Endothelial cell (in vitro differentiated cells): ENCODE measurements at regions not wholly inside any gene's neighbourhood (a gene's known extent, or its start where the extent isn't known, plus 50 kb on each side); places are given as distances from the start of the nearest gene placed in this dataset.

Experiments used
- DNase-seq: peaks from one replicate; pipeline ENCODE4 v3.0.0; 2021; ENCODE audit warnings: low spot score
- H3K27ac Mint-ChIP-seq: one replicate; pipeline ENCODE4 v1.8.0; 2021; ENCODE audit warnings: mixed read lengths, inconsistent platforms; ENCODE audit not compliant: unreplicated experiment
- H3K27me3 Mint-ChIP-seq: one replicate; pipeline ENCODE4 v1.8.0; 2021; ENCODE audit warnings: mild to moderate bottlenecking, moderate library complexity, mixed read lengths, inconsistent platforms; ENCODE audit not compliant: unreplicated experiment
- H3K36me3 Mint-ChIP-seq: one replicate; pipeline ENCODE4 v1.8.0; 2021; ENCODE audit warnings: mild to moderate bottlenecking, low read depth, mixed read lengths, inconsistent platforms; ENCODE audit not compliant: unreplicated experiment
- H3K4me1 Mint-ChIP-seq: one replicate; pipeline ENCODE4 v1.8.0; 2021; ENCODE audit warnings: mild to moderate bottlenecking, mixed read lengths, inconsistent platforms; ENCODE audit not compliant: unreplicated experiment
- H3K4me3 Mint-ChIP-seq: one replicate; pipeline ENCODE4 v1.8.0; 2021; ENCODE audit warnings: mild to moderate bottlenecking, mixed read lengths, inconsistent platforms; ENCODE audit not compliant: unreplicated experiment
- H3K9me3 Mint-ChIP-seq: one replicate; pipeline ENCODE4 v1.8.0; 2021; ENCODE audit warnings: mixed read lengths, inconsistent platforms; ENCODE audit not compliant: unreplicated experiment
- TF ChIP-seq, protein P1 (sequence below): fragments of 200-600 bp; sonication (generic); IDR thresholded peaks from one replicate; pipeline ENCODE4 v1.5.0; 2021; ENCODE audit warnings: antibody characterized with exemption; ENCODE audit not compliant: unreplicated experiment

DNA sequence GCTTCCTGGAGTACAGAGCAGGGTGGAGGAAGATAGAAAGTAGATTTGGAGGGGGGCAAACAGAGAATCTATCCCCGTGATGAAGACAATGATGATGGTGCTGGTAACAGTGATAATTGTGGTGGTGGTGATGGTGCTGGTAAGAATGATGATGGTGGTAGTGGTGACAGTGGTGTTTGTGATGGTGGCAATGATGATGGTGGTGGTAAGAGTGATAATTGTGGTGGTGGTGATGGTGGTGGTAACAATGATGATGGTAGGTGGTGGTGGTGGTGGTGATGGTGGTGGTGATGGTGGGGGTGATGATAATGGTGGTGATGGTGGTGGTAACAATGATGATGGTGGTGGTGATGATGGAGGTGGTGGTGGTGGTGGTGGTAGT is 169.8 kb downstream of the TSHZ3 start:
- Mint-ChIP-seq H3K36me3 (peaks cover 5% of the 10 kb centered on the region), H3K27ac (no peak overlapping the region)
- DNase-seq: no peak

DNA sequence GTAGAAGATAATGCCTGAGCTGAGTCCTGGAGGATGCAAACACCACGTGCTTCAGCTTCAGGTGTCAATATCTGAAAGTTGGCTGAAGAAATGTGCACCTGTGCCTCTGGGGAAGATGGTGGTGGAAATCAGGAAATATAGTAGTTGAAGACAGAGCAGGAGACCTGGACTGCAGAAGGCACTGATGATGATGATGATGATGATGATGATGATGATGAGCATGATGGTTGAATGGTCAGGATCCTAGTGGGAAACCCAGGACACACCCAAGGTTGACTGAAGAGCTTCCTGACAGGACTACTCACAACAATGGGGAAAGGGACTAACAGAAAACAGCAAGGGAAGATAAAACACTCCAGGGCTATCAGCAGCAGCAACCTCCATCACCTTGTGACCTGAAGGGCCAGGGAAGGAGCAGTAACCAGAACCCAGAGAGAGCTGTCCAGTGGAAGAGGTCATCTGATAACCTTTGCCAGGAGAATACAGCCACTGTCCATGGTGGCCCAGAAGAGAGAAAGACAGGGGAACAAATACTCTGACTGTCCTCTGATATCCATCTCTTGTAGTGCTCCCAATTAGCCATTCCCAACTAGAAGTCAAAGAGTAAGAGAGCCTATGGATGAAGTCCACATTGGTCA is 170.3 kb downstream of the TSHZ3 start:
- TF ChIP-seq, protein P1, sequence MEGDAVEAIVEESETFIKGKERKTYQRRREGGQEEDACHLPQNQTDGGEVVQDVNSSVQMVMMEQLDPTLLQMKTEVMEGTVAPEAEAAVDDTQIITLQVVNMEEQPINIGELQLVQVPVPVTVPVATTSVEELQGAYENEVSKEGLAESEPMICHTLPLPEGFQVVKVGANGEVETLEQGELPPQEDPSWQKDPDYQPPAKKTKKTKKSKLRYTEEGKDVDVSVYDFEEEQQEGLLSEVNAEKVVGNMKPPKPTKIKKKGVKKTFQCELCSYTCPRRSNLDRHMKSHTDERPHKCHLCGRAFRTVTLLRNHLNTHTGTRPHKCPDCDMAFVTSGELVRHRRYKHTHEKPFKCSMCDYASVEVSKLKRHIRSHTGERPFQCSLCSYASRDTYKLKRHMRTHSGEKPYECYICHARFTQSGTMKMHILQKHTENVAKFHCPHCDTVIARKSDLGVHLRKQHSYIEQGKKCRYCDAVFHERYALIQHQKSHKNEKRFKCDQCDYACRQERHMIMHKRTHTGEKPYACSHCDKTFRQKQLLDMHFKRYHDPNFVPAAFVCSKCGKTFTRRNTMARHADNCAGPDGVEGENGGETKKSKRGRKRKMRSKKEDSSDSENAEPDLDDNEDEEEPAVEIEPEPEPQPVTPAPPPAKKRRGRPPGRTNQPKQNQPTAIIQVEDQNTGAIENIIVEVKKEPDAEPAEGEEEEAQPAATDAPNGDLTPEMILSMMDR: no peak

More for the DNA sequence above, 169.8 kb downstream of the TSHZ3 start:
- Mint-ChIP-seq H3K9me3 (no peaks in the 10 kb centered on the region), H3K27me3 (peaks cover 2% of the 10 kb centered on the region), H3K4me1 (no peaks in the 10 kb centered on the region), H3K4me3 (no peak overlapping the region)
- TF ChIP-seq, protein P1: no peak

DNA sequence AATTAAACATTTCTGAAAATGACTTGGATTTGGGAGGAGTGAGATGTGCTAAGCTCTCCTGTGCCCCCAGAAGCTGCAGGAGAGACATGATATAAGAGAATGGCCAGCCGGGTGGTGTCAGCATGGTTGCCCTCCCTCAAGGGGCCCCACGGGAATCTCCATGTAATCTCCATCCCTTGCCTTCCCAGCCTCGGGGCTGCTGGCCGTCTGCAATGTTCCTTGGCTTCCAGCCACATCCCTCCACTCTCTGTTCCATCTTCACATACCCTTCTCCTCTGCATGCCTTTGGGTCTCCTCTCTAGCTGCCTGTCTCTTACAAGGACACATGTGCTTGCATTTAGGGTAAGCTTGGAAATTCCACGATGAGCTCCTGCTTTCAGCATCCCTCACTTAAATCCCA is 172.0 kb downstream of the TSHZ3 start:
- TF ChIP-seq, protein P1: no peak
- Mint-ChIP-seq H3K4me3 (no peak overlapping the region), H3K36me3 (peaks cover 5% of the 10 kb centered on the region), H3K9me3 (no peaks in the 10 kb centered on the region), H3K27me3 (peaks cover 2% of the 10 kb centered on the region), H3K4me1 (no peaks in the 10 kb centered on the region), H3K27ac (no peak overlapping the region)
- no peak for DNase-seq

More for the DNA sequence above, 170.3 kb downstream of the TSHZ3 start:
- Mint-ChIP-seq H3K9me3 (no peaks in the 10 kb centered on the region), H3K4me1 (no peaks in the 10 kb centered on the region), H3K4me3 (no peak overlapping the region), H3K27me3 (peaks cover 2% of the 10 kb centered on the region), H3K36me3 (peaks cover 5% of the 10 kb centered on the region), H3K27ac (no peak overlapping the region)
- no peak for DNase-seq

DNA sequence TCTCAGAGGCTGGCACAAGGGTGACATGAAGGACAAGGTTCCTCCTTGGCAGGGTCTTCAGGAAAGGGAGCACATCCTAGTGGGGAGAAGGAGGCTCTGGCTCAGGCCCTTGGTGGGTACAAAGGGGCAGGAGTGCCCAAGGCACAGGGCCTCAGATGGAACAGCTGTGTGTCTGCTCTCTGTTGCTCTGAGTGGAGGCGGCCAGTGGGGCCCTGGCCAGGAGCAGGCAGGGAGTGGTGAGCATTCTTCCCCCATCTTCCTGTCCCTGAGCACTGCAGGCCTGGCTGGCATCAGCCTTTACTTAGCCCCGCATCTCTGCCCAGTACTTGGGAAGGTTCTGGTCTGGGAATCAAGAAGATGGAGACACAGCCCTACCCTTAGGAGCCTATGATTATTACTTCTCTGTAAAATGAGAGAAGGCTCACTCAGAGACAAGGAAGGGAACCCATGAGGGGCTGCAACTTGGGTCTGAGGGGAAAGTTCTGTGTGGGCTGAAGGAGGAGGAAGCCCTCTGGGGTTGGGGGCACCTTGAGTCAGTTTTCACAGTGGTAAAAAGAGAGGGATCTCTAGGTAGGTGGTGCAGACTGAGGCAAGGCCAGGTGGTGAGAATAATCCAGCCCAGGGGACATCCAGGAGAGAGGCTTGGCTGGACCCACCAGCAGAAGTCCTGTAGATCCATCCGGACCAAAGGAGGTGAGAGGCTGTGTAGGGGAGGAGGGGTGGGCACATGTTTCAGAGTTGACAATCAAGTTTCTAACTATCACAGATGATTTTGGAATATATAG is 173.5 kb downstream of the TSHZ3 start:
- no peaks in the 10 kb centered on the region for H3K4me1 Mint-ChIP-seq
- H3K9me3 Mint-ChIP-seq: no peaks in the 10 kb centered on the region
- TF ChIP-seq, protein P1: no peak
- H3K27ac Mint-ChIP-seq: peak overlapping the region; percentile 30
- DNase-seq: no peak
- H3K27me3 Mint-ChIP-seq: peaks cover 2% of the 10 kb centered on the region
- H3K4me3 Mint-ChIP-seq: no peak overlapping the region
- H3K36me3 Mint-ChIP-seq: peaks cover 5% of the 10 kb centered on the region

DNA sequence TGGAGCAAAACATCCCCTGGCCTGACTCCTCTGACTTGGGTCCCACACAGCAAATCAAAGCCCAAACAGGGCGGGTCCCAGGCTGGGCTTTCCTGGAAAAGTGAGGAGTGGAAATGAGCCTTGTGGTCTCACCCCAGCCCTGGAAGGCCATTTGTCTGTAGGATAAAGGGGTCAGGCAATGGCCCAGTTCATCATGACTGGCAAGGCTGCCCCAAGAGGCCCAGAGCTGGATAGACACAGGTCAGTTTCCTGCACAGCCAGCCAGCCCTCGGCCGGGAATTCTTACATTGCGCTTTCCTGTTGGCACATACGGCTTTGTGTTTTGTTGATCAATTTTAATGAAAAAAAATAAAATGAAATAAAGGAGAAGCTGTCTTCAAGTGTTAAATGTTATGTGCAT is 174.3 kb downstream of the TSHZ3 start:
- Mint-ChIP-seq H3K4me1 (no peaks in the 10 kb centered on the region), H3K27me3 (peaks cover 2% of the 10 kb centered on the region), H3K9me3 (no peaks in the 10 kb centered on the region), H3K27ac (no peak overlapping the region), H3K36me3 (peaks cover 5% of the 10 kb centered on the region), H3K4me3 (no peak overlapping the region)
- no peak for DNase-seq
- TF ChIP-seq, protein P1: no peak
